ENCODE measurements at regions not wholly inside any gene's neighbourhood (a gene's known extent, or its start where the extent isn't known, plus 50 kb on each side); places are given as distances from the start of the nearest gene placed in this dataset.

- TF ChIP-seq, protein P1, sequence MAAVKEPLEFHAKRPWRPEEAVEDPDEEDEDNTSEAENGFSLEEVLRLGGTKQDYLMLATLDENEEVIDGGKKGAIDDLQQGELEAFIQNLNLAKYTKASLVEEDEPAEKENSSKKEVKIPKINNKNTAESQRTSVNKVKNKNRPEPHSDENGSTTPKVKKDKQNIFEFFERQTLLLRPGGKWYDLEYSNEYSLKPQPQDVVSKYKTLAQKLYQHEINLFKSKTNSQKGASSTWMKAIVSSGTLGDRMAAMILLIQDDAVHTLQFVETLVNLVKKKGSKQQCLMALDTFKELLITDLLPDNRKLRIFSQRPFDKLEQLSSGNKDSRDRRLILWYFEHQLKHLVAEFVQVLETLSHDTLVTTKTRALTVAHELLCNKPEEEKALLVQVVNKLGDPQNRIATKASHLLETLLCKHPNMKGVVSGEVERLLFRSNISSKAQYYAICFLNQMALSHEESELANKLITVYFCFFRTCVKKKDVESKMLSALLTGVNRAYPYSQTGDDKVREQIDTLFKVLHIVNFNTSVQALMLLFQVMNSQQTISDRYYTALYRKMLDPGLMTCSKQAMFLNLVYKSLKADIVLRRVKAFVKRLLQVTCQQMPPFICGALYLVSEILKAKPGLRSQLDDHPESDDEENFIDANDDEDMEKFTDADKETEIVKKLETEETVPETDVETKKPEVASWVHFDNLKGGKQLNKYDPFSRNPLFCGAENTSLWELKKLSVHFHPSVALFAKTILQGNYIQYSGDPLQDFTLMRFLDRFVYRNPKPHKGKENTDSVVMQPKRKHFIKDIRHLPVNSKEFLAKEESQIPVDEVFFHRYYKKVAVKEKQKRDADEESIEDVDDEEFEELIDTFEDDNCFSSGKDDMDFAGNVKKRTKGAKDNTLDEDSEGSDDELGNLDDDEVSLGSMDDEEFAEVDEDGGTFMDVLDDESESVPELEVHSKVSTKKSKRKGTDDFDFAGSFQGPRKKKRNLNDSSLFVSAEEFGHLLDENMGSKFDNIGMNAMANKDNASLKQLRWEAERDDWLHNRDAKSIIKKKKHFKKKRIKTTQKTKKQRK (IDR thresholded peaks at IDR 0.05; ENCODE audit: low read length): no peak
- peak; percentile 77 for TF ChIP-seq ZBTB37 (CRISPR knock-in tag; IDR thresholded peaks at IDR 0.05)
- TF ChIP-seq ZNF713 (CRISPR knock-in tag; IDR thresholded peaks at IDR 0.05): no peak
- peak; percentile 92; the same call in 1 of the 2 replicates for TF ChIP-seq MLX (CRISPR knock-in tag; IDR thresholded peaks at IDR 0.05)
- TF ChIP-seq PHB2 (IDR thresholded peaks at IDR 0.05; ENCODE audit: partially characterized antibody): no peak
- TF ChIP-seq PTBP1 (IDR thresholded peaks at IDR 0.05; ENCODE audit: low read depth, low read length, poor library complexity, severe bottlenecking): no peak
- TF ChIP-seq FOXA1 (IDR thresholded peaks at IDR 0.05): no peak
- TF ChIP-seq FOXA1 (CRISPR knock-in tag; IDR thresholded peaks at IDR 0.05): peak; percentile 77
- TF ChIP-seq PCBP2 (optimal IDR thresholded peaks at IDR 0.05; ENCODE audit: low read depth, low read length, poor library complexity, severe bottlenecking): no peak
- peak; percentile 92 for TF ChIP-seq ZBTB21 (CRISPR knock-in tag; IDR thresholded peaks at IDR 0.05)
- TF ChIP-seq ZNF432 (CRISPR knock-in tag; IDR thresholded peaks at IDR 0.05; ENCODE audit: borderline replicate concordance): no peak
- TF ChIP-seq ZMYM2 (CRISPR knock-in tag; IDR thresholded peaks at IDR 0.05): peak; percentile 90
- peak; percentile 70; the same call in 1 of the 2 replicates for TF ChIP-seq KDM3A (CRISPR knock-in tag; IDR thresholded peaks at IDR 0.05; ENCODE audit: low read depth)
- TF ChIP-seq, protein P2, sequence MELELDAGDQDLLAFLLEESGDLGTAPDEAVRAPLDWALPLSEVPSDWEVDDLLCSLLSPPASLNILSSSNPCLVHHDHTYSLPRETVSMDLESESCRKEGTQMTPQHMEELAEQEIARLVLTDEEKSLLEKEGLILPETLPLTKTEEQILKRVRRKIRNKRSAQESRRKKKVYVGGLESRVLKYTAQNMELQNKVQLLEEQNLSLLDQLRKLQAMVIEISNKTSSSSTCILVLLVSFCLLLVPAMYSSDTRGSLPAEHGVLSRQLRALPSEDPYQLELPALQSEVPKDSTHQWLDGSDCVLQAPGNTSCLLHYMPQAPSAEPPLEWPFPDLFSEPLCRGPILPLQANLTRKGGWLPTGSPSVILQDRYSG (CRISPR knock-in tag; IDR thresholded peaks at IDR 0.05): 0 out of 2 replicates have a peak, but pooled peaks have one; percentile 59
- peak; percentile 94 for TF ChIP-seq POGK (CRISPR knock-in tag; conservative IDR thresholded peaks at IDR 0.05)
- TF ChIP-seq EZH2 (conservative IDR thresholded peaks at IDR 0.05; ENCODE audit: low read depth, low read length): no peak
- TF ChIP-seq TRIM24 (CRISPR knock-in tag; IDR thresholded peaks at IDR 0.05): peak; percentile 71; the same call in 1 of the 2 replicates
- no peak for TF ChIP-seq ZNF597 (CRISPR knock-in tag; IDR thresholded peaks at IDR 0.05)
- TF ChIP-seq FOXO1 (CRISPR knock-in tag; IDR thresholded peaks at IDR 0.05): peak; percentile 96
- TF ChIP-seq, protein P3, sequence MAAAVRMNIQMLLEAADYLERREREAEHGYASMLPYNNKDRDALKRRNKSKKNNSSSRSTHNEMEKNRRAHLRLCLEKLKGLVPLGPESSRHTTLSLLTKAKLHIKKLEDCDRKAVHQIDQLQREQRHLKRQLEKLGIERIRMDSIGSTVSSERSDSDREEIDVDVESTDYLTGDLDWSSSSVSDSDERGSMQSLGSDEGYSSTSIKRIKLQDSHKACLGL (CRISPR knock-in tag; IDR thresholded peaks at IDR 0.05): peak; percentile 93
Observed at GRCh38 chr6:167668019-167668753, 158.5 kb upstream of the AFDN start (continued).
